TTC549 (cell line): ENCODE measurements at regions not wholly inside any gene's neighbourhood (a gene's known extent, or its start where the extent isn't known, plus 50 kb on each side); places are given as distances from the start of the nearest gene placed in this dataset.
"Not testable (repeated sequence)": the region's sequence is repeated elsewhere in the genome, so short reads cannot be mapped to it uniquely, and the experiment has no call there.

Experiments used
- FAIRE-seq: peaks from 2 replicates; lab custom pipeline; 2012; peaks lifted over from hg19 to GRCh38; lab: Jason Lieb, UNC

DNA sequence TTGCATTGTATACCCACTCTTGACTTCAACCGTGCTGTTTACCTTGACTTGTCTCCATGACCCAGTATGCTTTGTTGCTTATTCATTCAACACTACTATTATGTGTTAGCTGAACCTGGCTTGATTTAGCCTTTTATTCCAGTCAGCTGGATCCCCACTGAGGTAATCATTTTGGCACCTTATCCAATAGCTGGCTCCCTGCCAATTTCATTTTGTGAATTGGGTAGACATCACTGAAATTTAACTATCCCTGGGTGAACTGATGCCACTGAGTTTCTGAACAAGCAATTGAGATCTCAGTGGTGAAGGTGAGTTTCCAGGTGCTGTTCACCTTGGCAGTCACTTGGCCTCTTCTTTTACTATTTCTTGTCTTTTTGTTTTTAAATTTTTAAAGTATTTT, 584.3 kb downstream of the ADCYAP1 start:
- FAIRE-seq, result no peak

DNA sequence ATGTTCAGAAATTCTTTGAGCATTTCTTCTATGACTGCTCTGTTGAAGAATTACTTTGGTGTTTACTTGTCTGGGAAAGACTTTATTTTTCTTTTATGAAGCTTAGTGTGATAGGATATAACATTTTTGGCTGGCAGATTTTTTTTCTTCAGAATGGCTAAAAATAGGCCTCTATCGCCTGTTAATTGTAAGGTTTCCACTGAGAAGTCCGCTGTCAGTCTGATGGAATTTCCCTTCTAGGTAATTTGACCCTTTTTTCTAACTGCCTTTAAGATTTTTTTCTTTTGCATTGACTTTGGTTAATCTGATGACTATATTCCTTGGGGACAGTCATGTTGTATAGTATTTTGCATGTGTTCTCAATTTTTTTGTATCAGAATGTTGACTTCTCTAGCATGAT, 590.7 kb downstream of the ADCYAP1 start:
- FAIRE-seq, result no peak

DNA sequence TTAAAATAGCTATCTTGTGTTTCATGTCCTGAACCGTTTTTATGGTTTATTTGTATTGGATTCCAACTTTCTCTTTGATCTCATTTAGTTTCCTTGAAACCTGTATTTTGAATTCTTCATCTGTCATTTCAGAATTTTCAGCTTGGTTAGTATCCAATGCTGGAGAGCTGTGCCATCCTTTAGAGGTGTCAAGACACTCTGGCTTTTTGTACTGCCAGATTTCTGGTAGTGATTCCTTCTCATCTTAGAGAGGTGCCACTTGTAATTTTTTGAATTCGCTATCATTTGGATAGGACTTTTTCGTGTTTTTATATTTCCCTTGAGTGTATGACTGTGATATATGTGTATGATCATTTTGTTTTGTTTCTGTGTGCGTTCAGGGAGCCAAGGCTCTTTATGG, 591.4 kb downstream of the ADCYAP1 start:
- no peak for FAIRE-seq

DNA sequence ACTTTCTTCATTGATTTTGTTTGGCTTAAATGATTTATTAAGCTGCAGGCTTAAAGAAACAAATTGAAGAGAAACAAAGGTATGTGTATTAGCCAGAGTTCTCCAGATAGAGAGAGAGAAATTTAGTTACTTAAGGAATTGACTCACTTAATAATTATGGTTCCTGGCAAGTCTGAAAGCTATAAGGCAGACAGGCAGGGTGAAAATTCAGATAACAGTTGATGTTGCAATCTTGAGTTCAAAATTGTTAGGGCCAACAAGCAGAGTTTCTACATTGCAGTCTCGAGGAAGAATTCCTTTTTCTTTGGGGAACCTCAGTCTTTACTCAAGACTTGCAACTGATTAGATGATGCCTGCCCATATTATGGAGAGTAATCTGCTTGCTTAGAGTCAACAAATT, 593.5 kb downstream of the ADCYAP1 start:
- FAIRE-seq, result no peak

DNA sequence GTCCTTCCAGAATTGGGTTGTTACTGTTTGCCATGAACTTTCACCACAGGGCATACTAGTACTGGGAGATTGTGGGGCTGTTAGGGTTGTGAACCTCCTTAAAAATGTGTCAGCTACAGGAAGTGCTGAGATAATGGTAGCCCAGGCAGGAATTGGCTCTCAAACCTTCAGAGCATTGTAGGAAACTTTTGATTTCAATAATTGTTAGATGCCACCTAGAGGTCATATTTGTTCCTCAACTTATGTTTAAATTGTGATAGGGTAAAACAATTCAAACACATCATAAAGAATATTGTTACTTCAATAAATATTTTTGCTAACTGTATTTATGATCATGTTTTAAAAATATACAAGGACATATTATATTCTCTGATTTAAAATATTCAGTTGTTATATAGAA, 594.6 kb downstream of the ADCYAP1 start:
- no peak for FAIRE-seq

DNA sequence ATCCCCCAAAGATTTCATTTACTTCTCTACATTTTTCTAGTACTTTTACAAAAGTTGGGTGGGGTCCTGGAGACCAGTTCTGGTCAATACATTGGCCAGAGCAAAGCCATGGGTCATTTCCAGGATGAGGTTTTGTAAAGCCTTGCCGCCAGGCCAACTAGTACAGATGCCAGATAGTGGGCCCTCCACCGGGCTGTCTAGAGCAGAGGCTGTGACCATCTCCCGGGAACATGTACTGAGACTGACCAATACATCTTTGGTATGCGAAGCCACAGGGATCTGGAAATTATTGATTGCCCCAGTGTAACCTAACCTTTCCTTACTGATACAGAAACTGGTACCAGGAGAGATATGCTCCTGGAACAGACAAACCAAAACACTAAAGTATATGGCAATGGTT, 599.2 kb downstream of the ADCYAP1 start:
- no peak for FAIRE-seq

DNA sequence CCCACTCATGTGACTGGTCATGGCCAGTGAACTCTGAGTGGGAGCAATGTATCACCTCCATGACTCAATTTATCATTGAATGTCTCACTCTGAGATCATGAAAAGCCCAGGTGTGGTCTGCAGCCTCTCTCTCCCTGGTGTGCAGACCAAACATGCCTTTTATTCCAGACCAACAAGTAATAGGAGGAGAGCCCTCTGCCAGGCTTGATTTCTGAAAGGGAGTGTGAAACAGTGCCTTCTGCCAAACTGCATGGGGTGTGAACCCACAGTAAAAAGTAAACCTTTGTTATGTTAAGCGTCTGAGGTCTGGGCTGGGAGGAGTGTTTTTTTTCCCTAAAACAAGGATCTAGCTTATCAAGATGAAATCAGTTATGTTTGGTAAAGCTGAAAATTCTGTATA, 601.2 kb downstream of the ADCYAP1 start:
- FAIRE-seq, result no peak

DNA sequence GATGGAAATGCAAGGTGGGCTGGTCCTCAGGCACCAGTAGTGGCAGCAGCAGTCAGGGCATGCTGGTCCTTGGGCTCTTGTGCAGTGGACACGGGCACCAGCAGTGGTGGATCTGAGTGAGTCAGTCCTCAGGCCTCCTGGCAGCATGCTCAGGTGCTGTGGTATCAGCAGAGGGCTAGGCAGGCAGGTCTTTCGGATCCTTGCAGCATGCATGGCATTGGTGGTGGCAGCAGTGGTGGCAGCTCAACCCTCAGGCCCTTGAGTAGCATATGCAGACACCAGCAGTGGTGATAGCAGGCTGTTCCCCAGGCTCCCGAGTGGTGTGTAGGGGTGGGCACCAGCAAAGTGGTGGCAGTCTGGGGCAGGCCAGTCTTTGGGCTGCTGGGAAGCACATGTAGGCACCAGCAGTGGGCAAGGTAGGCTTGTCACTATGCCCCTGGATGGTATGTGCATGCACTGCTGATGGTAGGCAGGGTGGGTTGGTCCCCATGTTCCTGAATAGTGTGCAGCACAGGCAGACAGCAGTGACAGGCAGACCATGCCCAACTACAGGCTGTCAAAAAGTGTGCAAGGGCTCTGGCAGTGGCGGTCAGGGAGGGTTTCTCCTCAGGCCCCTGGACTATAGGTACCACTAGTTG, 606.0 kb downstream of the ADCYAP1 start:
- FAIRE-seq, result no peak

DNA sequence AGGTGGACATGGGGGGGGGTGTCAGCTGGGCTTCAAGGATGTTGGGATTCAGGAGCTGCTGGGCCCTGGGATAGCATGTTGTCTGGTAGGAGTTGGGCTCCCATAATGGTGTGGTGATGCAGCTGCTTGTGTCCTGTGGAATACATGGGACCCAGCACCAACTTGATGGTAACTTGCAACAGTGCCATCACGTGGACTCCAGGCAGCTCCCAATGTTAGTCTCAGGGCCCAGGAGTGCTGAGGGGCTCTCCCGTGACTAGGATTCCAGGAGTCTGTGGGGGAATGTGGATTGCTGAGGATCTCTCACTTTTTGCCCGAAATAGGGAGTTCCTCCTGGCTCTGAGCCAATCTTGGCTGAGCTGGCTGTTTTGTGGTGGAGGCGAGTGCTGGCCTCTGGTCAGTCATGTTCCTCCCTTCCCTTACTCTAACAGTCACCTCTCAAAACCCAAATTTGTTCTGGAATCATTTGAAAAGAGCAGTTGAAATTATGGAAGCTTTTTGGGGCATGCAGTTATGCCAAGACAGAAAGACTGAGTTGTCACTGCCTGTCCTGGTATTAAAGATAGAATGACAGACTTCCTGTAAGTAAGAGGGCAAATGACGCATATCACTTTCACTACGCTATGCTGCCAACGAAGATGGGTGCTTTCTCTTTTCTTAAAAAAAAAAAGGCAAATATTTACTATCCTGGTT, 607.1 kb downstream of the ADCYAP1 start:
- FAIRE-seq, result no peak

DNA sequence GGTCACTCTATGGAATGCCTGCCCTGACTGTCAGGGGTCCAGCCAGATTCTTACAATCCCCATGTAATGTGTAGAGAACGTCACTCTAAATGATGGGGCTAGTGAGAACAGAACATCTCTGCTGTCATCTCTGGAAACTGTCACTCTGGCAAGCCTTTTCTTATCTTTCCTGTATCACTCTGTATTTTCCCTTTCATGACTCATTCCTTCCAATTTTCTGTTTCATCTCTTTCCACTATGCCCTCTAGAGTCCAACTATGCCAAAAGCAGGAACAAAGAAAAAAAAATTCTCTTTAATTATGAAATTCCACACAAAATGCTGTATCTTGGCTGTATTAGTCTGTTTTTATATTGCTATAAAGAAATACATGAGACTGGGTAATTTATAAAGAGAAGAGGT, 608.8 kb downstream of the ADCYAP1 start:
- FAIRE-seq, result no peak

DNA sequence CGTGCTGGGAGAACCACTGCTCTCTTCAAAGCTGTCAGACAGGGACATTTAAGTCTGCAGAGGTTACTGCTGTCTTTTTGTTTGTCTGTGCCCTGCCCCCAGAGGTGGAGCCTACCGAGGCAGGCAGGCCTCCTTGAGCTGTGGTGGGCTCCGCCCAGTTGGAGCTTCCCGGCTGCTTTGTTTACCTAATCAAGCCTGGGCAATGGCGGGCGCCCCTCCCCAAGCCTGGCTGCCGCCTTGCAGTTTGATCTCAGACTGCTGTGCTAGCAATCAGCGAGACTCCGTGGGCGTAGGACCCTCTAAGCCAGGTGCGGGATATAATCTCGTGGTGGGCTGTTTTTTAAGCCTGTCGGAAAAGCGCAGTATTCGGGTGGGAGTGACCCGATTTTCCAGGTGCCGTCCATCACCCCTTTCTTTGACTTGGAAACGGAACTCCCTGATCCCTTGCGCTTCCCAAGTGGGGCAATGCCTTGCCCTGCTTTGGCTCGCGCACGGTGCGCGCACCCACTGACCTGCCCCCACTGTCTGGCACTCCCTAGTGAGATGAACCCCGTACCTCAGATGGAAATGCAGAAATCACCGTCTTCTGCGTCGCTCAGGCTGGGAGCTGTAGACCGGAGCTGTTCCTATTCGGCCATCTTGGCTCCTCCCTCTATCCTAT, 617.0 kb downstream of the ADCYAP1 start:
- FAIRE-seq, result not testable (repeated sequence)

DNA sequence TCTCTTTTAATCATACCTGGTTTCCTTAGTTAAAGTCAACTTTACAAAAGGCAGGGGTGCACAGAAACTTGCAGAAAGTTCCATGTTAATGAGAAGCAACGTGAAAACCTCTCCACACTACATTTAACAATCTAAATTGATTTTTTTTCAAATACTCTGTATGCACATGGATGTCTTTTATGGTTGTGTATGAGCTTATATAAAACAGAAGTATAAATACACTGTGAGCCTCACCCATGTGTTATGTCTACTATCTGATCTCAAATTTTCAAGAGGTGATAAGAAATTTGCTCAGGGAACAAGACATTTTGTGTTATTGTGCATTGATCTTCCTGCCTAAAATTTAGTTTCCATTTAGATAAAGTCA, 617.6 kb downstream of the ADCYAP1 start:
- no peak for FAIRE-seq

DNA sequence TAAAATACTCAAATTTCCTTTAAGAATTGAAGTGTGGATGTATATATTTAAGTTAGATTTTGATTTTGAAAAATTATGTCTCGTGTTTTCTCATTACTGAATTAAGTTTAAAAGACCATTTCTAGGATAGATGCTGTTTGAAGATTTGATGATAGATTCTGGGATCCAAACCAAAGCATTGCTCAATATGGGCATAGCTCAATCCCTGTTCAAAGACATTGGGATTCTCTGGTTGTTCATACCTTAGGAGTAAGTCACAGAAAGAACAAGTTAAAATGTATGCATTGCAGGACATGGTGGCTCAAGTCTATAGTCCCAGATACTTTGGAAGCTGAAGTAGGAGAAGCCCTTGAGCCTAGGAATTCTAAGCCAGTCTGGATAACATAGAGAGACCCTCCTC, 622.3 kb downstream of the ADCYAP1 start:
- FAIRE-seq, result no peak

DNA sequence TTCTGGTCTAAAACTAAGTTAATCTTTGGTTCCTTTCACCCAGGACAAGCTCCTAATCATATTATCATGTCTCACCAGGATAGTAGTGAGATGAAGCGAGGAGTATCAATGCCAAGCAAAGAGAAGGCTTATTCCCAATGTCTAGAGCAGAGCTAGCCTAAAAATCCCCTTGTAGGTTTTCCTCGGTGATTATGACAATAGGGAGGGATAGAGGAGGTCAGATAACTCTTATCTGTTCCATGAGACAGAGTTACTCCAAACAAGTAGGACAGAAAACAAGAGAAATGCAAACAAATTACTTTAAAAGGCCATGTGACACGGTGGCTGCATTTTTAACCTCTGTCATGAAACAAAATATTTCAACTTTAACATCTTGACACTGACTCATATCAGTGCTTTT, 623.1 kb downstream of the ADCYAP1 start:
- no peak for FAIRE-seq

DNA sequence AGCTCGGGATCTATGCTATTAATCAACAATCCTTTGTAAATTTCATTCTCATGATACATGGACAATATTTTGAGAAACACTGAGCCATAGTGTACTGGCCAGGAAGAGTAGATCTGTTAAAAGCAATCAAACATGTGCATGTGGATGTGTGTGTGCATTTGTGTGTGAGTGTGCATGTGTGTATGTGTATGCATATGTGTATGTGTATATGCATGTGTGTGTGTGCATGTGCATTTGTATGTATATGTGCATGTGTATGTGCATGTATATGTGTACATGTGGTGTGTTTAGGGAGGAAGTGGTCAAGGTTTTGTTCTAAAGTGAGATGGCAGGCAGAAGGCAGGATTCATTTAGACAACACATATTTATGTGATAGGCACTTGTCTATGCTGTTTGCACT, 623.8 kb downstream of the ADCYAP1 start:
- no peak for FAIRE-seq

DNA sequence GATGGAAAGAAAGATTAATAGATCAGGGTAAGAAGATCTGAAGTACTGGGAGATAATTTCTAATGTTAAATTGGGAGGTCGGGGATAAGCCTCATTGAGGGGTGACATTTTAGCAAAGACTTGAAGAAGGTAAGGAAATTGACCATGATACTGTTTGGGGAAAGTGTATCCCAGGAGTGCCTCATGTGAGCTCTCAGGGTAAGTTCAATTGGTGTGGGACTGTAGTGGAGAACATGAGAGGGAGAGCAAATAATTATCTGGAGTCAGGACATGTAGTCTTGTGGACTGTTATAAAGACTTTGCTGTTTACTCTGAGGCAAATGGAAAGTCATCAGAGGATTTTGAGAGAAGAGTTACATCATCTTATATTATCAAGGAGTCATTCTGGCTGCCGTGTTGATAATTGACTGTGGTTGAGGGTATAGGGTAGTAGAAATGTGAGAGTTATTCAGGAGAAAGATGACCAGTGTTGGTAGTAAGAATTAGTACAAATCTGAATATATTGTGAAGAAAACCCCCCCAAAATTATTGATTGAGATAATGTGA, 624.4 kb downstream of the ADCYAP1 start:
- FAIRE-seq, result no peak

DNA sequence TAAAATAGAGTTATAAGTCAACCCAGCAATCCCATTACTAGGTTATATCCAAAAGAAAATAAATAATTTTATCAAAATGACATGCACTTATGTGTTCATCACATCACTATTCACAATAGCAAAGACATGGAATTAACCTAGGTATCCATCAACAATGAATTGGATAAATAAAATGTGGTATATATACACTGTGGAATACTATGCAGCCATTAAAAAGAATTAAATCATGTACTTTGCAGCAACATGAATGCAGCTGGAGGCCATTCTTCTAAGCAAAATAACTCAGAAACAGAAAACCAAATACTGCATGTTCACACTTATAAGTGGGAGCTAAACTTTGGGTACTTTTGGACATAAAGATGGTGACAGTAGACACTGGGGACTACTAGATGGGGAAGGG, 626.0 kb downstream of the ADCYAP1 start:
- FAIRE-seq, result no peak

DNA sequence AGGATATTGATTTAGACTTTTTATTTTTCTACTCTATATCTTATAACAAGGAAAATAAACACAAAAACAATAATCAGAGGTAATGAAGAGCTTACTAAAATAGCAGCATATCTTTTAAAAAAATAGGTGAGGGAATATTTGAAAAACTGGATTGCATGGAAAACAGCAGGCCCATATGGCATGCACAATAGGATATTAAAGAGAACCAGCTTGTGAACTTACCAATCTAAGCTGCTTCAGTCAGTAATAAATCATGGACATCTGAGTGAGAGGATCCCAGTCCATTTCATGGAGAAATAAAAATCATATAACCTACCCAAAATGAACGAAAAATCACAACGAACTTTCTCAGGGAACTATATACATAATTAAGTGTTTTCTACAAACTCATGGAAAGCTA, 634.6 kb downstream of the ADCYAP1 start:
- no peak for FAIRE-seq

DNA sequence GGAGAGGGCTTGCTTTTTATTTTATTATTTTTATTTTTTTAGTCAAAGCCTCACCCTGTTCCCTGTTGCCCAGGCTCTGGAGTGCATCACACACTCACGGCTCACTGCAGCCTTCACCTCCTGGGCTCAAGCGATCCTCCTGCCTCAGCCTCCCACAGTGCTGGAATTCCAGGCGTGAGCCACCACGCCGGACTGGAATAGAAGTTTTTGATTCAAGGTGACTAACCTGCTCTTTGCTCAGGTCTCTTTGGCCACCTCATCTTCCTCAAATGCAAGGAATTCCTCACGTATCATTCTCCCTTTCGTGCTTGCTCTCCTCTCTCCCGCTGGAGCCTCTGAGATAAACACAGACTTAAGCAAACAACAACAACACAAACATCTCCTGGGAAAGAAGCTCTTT, 636.8 kb downstream of the ADCYAP1 start:
- no peak for FAIRE-seq

DNA sequence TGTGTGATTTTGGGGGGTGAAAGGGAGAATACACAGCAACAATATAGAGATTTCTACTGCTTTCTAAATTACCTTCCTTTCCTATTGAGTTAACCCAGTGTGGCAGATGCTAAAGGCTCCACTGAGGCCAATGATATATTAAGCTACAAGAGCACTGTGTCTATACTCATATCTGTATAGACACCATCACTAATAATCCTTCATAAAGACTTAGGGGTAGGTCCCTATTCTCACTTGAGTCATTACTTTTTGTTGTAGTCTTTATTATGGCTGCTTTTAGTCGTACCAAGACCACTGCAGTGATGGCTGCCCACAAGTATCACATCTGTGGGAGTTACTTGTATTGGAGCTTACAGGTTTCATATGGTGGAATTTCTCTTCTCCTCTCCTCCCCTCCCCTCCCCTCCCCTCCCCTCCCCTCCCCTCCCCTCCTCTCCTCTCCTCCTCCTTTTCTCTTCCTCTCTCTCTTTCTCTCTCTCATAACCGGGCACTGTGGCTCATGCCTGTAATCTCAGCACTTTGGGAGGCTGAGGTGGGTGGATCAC, 637.6 kb downstream of the ADCYAP1 start:
- FAIRE-seq, result no peak

DNA sequence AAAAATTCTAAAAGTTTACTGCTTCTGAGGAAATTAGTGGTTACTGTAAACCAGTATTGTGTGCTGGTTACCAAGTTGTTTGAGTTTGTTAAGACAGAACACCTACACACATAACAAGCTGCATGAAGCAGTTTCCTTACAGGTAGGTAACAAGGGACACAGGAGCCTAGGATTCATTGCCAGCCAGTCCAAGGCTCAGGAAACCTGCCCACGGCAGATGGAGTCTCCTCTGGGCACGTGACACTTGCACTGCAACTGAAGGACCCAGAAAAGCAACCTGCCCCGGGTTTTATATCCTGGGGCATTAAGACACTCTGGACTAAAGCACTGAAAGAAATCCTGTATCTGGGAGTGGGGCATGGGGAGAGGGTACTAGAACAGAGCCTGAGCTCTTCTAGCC, 639.3 kb downstream of the ADCYAP1 start:
- FAIRE-seq, result no peak

DNA sequence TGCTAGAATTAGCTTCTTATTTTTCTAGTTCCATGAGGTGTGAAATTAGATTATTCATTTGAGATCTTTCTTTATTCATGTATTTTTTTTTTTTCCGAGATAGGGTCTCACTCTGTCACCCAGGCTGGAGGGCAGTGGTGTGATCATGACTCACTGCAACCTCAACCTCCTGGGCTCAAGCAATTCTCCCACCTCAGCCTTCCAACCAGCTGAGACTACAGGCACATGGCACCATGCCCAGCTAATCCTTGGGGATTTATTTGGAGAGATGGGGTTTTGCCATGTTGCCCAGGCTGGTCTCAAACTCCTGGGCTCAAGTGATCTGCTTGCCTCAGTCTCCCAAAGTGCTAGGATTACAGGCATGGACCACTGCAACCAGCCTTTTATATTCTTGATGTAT, 653.0 kb downstream of the ADCYAP1 start:
- FAIRE-seq, result not testable (repeated sequence)

DNA sequence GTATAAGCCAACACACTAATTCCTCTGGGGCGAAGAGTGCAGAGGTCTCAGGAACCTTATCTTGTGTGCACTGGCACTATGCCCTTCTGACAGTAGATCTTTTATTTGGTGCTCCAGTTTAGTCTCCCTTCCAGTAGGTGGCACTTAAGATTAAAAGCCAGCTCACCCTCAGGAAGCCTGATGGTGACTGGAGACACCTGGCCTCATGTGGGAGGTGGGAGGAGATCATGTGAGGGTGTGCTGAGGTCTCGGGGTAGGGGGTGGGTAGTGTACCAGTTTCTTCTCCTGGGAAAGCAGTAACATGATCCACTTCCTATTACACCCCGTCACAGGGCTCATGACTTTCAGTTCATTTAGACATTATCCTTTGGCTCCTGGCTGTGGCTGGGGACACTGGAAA, 654.9 kb downstream of the ADCYAP1 start:
- no peak for FAIRE-seq
